HL-60/S4 (cell line): ENCODE measurements at regions not wholly inside any gene's neighbourhood (a gene's known extent, or its start where the extent isn't known, plus 50 kb on each side); places are given as distances from the start of the nearest gene placed in this dataset.
"Not testable (repeated sequence)": the region's sequence is repeated elsewhere in the genome, so short reads cannot be mapped to it uniquely, and the experiment has no call there.

Experiments
- in situ Hi-C: fragments of 300-500 bp; cut with MboI; formaldehyde crosslinking; loops from 2 replicates; pipeline ENCODE4 v1.14.3; 2022; ENCODE audit warnings: low sequenced_read_pairs

GRCh38 chr4:107392951-107393350 is 327.1 kb downstream of the PAPSS1 start:
- in situ Hi-C loops, result loop anchor here (25.0 kb wide), 1 partner anchor 94 kb away; no protein-coding TSS in a partner anchor

DNA sequence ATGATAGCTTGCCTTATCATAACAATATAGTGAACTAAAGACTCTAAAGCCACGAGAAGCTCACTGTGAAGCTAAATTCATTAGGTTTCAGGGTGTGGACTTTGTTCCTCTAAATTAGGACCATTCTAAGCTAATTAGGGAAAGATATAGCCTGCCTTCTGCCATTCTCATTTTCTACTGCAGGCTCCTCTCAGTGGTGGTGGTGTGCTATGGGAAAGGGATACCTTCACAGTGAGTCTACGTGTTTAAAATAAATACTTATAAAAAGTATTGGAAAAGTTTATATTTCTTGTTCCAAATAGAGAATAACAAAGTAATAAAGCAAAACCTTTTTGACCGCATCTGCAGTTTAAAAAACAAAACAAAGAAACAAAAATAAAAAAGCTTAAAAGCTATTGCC is 327.7 kb downstream of the PAPSS1 start:
- in situ Hi-C loops, result loop anchor here (25.0 kb wide), 1 partner anchor 95 kb away; no protein-coding TSS in a partner anchor

GRCh38 chr4:107391630-107392028 is 328.4 kb downstream of the PAPSS1 start:
- in situ Hi-C loops, result loop anchor here (25.0 kb wide), 1 partner anchor 96 kb away; no protein-coding TSS in a partner anchor

GRCh38 chr4:107391009-107391629 is 328.9 kb downstream of the PAPSS1 start:
- in situ Hi-C loops, result loop anchor here (25.0 kb wide), 1 partner anchor 96 kb away; no protein-coding TSS in a partner anchor

DNA sequence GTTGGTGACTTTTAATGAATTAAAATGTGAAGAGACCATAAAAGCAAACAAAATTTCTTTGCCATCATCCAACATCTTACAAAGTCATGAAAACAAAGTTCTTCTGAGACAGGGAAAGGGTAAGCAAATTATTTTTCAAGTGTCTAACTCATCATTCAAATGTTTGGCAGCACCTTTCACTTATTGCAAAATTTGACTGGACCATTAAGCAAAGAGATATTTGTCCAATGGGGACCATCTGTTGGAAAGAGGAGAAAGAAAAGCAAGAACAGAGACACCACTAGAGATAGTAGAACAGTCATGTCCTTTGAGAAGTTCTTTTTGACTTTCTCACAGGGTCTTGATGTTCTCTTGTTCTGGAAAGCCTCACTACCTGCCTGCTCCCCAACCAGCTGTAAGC is 330.1 kb downstream of the PAPSS1 start:
- in situ Hi-C loops, result loop anchor here (25.0 kb wide), 1 partner anchor 97 kb away; no protein-coding TSS in a partner anchor

GRCh38 chr4:107388736-107389274 is 331.2 kb downstream of the PAPSS1 start:
- in situ Hi-C loops, result loop anchor here (25.0 kb wide), 1 partner anchor 98 kb away; no protein-coding TSS in a partner anchor

DNA sequence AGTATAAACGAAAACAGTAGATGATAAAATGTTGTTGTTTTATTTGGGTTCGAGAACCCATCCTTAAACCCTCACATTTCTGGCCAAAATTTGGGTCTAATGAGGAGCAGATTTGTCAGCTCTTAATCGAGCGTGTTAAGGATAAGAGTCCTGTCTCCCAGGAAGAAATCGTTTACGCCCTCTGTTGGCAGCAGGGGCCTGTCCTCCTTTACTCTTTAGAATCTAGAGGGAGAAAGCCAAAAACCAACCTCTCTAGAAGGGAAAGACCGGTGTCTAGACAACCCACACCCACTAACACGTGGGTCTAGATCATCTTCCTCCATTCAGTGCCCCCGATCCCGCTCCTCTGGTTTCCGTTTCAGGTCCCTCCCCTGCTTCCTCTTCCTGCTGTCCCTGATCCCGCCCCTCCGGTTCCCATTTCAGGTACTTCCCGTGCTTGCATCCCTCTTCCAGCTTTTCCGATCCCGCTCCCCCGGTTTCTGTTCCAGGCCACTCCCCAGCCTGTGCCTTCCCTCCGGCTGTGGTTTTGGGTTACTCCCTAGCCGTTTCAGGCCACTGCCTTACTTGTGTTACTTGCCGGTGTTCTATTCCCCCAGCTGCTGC is 339.1 kb downstream of the PAPSS1 start:
- in situ Hi-C loops, result loop anchor here (25.0 kb wide), 1 partner anchor 106 kb away; no protein-coding TSS in a partner anchor

DNA sequence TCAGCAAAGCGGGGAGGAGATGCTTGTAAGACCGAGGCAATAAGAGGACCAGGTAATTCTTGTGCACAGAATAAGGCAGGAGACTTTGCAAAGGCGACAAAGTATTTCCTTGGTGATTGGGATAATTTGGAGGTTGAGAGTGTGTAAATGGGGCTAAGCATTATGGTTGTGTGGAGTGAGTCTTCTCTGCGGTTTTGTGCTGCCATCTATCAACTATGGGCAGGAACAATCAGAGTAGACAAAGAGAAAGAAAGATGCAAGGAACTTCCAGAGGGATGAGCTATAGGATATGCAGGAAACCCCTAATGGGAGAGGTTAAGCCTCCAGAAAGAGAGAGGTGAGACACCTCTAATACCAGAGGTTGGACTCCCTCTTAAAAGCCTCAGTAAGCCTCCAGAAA is 339.8 kb downstream of the PAPSS1 start:
- in situ Hi-C loops, result loop anchor here (25.0 kb wide), 1 partner anchor 107 kb away; no protein-coding TSS in a partner anchor

- in situ Hi-C loops, result loop anchor here (25.0 kb wide), 1 partner anchor 108 kb away; no protein-coding TSS in a partner anchor
Observed at GRCh38 chr4:107379054-107379869, 340.8 kb downstream of the PAPSS1 start.

DNA sequence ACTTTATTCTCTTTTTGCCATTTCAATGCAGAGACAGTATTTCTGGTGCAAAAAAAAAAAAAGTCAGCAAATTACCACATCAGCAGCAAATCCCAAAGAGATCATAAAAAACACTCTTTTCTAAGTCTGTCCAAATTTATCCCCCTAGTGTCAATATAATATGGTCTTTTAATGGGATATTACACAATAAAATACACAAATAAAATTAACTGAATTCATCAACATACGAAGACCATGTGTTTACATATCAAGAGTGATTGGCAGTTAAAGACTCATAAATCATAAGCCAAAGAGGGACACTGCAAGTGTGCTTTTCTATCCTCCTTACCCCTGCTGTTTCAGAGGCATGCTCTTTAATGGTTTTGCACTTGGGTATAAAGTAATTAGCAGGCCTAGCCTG is 340.2 kb upstream of the DKK2 start:
- in situ Hi-C loops, result loop anchor here (25.0 kb wide), 1 partner anchor 111 kb away; no protein-coding TSS in a partner anchor

GRCh38 chr4:107366900-107367299 is 330.8 kb upstream of the DKK2 start:
- in situ Hi-C loops, result no loop called here

DNA sequence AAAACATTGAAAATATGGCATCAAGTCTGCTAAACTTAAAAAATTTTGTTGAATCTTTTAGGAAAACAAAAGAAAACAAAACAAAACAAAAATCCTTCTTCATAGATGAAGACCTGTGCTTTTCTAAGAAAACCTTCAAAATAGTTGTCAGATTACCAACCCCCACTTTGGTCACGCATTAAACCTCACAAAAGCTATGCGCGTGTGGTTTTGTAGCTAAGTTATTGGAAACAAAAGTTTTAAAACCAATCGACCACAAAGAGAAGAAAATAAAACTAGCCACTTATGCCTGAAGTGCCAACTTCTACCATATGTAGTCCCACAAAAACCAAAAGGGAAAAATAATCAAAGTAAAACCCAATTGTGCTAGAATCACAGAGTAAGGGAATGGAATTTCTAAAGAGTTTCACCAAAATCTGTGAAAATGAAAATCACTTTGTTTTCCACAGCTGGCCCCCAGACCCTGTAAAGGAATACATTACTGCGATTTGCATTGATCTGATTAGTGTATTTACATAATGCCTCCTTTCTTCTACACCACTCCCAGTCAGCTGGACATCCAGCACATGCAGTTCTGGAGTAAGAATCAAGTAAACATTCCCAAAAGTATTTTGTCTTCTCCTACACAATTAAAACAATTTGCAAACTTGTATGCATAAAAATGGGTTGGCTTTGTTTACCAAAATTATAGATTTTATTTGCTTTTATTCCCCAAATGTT is 330.1 kb upstream of the DKK2 start:
- in situ Hi-C loops, result no loop called here

GRCh38 chr4:107363125-107363524 is 327.0 kb upstream of the DKK2 start:
- in situ Hi-C loops, result no loop called here

DNA sequence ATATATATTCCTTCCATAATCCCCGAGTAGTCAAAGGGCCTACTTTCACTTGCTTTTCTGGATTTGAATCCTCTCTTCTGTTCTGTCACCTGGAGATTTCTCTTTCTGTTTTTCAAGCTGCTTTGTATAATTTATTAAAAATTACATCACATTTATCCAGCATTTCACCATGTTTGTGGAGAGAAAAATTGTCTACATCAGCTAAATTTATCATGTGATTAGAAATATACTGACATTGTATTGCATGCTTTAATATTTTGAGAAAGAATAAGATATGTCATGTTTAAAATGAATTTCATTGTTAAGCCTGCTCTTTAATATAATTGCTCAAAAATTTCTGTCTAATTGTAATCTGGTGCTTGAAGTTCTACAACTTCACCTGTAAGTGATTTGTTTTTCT is 323.1 kb upstream of the DKK2 start:
- in situ Hi-C loops, result no loop called here

DNA sequence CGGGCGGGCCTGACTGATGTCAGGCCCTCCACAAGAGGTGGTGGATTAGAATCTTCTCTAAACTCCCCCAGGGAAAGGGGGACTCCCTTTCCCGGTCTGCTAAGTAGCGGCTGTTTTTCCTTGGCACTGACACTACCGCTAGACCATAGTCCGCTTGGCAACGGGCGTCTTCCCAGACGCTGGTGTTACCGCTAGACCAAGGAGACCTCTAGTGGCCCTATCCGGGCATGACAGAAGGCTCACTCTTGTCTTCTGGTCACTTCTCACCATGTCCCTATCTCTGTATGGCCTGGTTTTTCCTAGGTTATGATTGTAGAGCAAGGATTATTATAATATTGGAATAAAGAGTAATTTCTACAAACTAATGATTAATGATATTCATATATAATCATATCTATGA is 318.2 kb upstream of the DKK2 start:
- in situ Hi-C loops, result not testable (repeated sequence)

DNA sequence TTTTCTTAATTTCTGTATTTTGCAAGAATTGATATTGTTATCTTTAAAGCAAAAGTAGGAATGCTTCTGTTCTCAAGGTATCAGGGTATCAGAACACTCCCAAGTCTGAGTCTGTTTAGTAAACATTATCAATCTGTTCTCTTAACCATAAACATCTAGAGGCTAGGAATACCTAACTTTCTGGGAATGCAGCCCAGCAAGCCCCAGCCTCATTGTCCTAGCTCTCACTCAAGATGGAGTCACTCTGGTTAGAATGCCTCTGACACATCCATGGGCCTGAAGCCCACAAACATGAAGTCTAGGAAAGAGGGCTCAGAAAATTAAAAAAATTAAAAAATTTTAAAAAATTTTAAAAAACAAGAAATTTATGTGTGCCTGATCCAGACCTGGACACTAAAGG is 315.1 kb upstream of the DKK2 start:
- in situ Hi-C loops, result no loop called here

DNA sequence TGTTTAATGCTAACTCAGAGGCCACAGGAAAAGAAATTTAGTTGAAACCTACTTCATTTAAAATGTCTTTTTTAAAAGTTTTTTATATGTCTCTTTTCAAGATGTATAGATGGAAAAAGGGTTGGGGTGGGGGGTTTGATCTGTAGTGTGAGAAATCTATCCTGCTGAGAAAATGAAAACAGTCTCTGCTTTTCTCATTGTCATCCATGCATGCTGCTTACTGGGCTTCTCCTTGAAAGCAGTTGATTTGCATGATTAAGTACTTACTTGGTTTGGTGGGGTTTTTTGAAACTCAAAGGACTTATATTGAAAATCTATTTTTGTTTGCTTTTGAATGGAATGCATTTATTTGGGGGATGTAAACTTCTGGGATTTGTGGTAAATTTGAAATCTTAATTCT is 313.6 kb upstream of the DKK2 start:
- in situ Hi-C loops, result no loop called here

DNA sequence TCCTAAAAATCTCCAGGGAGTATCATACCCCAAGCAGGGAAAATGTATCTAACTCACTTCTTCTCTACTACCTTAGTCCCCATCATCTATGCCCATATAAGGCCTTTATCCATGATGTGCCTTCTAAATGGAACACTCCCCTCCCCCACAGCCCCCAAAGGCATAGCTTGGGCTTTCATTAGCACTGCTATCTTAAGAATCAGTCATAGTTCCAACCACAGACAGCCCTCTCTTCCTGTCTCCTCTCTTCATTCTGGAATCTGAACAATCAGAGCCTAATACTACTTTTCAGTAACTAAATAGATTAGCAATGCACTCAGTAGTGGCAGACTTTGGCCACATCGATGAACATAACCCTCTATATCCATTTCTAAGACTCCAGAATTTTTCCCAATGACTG is 313.2 kb upstream of the DKK2 start:
- in situ Hi-C loops, result no loop called here

GRCh38 chr4:107348188-107349050 is 312.3 kb upstream of the DKK2 start:
- in situ Hi-C loops, result no loop called here
